GM12874 (cell line): ENCODE measurements at regions not wholly inside any gene's neighbourhood (a gene's known extent, or its start where the extent isn't known, plus 50 kb on each side); places are given as distances from the start of the nearest gene placed in this dataset.

Experiments used
- CTCF ChIP-seq: IDR thresholded peaks from 2 replicates; pipeline ENCODE4 v1.5.1; 2011; ENCODE audit warnings: low read depth, mild to moderate bottlenecking, control low read depth, low read length, moderate library complexity; ENCODE audit not compliant: insufficient read depth

GRCh38 chr5:3654515-3654914 is 58.9 kb downstream of the IRX1 start:
- TF ChIP-seq CTCF = no peak

GRCh38 chr5:3656803-3657202 is 61.2 kb downstream of the IRX1 start:
- no peak for TF ChIP-seq CTCF

- no peak for TF ChIP-seq CTCF
Measured at GRCh38 chr5:3657364-3658022, 61.9 kb downstream of the IRX1 start.

GRCh38 chr5:3658929-3659328 is 63.3 kb downstream of the IRX1 start:
- no peak for TF ChIP-seq CTCF

GRCh38 chr5:3659907-3660306 is 64.3 kb downstream of the IRX1 start:
- no peak for TF ChIP-seq CTCF

GRCh38 chr5:3660630-3661029 is 65.0 kb downstream of the IRX1 start:
- no peak for TF ChIP-seq CTCF

GRCh38 chr5:3661755-3662296 is 66.2 kb downstream of the IRX1 start:
- TF ChIP-seq CTCF = no peak
